WERI-Rb-1 (cell line): ENCODE measurements at regions not wholly inside any gene's neighbourhood (a gene's known extent, or its start where the extent isn't known, plus 50 kb on each side); places are given as distances from the start of the nearest gene placed in this dataset.

ENCODE experiments used
- DNase-seq: peaks from one replicate; pipeline ENCODE4 v3.0.0-alpha.2; 2020
- H3K27ac ChIP-seq: fragments of 250-450 bp; sonication (Bioruptor Pico); 2 replicates; pipeline ENCODE4 v1.5.1; 2020; ENCODE audit warnings: mild to moderate bottlenecking, moderate library complexity
- H3K27me3 ChIP-seq: fragments of 250-450 bp; sonication (Bioruptor Pico); 2 replicates; pipeline ENCODE4 v1.5.1; 2021; ENCODE audit warnings: mild to moderate bottlenecking, low read depth, moderate library complexity; ENCODE audit not compliant: insufficient read depth, severe bottlenecking
- H3K36me3 ChIP-seq: fragments of 250-450 bp; sonication (Bioruptor Pico); 2 replicates; pipeline ENCODE4 v1.5.1; 2020; ENCODE audit warnings: mild to moderate bottlenecking, moderate library complexity
- H3K4me3 ChIP-seq: 2 replicates; pipeline ENCODE4 v1.5.1; 2011; ENCODE audit warnings: low read depth, mild to moderate bottlenecking, control low read depth, low read length
- H3K9me3 ChIP-seq: fragments of 250-450 bp; sonication (Bioruptor Pico); 2 replicates; pipeline ENCODE4 v1.5.1; 2021; ENCODE audit warnings: mild to moderate bottlenecking, moderate library complexity; ENCODE audit not compliant: severe bottlenecking
- CTCF ChIP-seq: IDR thresholded peaks from 2 replicates; pipeline ENCODE4 v1.5.1; 2011; ENCODE audit warnings: low read depth, mild to moderate bottlenecking, control low read depth, inconsistent platforms, low read length

GRCh38 chr7:19203686-19204085 lies 58.5 kb upstream of the FERD3L start:
- DNase-seq: no peak
- H3K27me3 ChIP-seq: no peaks in the 10 kb centered on the region
- TF ChIP-seq CTCF: no peak
- H3K9me3 ChIP-seq: no peaks in the 10 kb centered on the region
- H3K36me3 ChIP-seq: no peaks in the 10 kb centered on the region
- H3K4me3 ChIP-seq: no peak overlapping the region
- H3K27ac ChIP-seq: no peak overlapping the region

GRCh38 chr7:19202599-19202998 lies 57.4 kb upstream of the FERD3L start:
- H3K9me3 ChIP-seq: no peaks in the 10 kb centered on the region
- H3K27ac ChIP-seq: no peak overlapping the region
- no peak for TF ChIP-seq CTCF
- no peak overlapping the region for H3K4me3 ChIP-seq
- H3K36me3 ChIP-seq: no peaks in the 10 kb centered on the region
- no peaks in the 10 kb centered on the region for H3K27me3 ChIP-seq
- no peak for DNase-seq
